CD4-positive, alpha-beta T cell treated with Interleukin-17A for 1 hour (primary cell): ENCODE measurements at regions not wholly inside any gene's neighbourhood (a gene's known extent, or its start where the extent isn't known, plus 50 kb on each side); places are given as distances from the start of the nearest gene placed in this dataset.
"Not testable (repeated sequence)": the region's sequence is repeated elsewhere in the genome, so short reads cannot be mapped to it uniquely, and the experiment has no call there.

Source experiments
- DNase-seq: peaks from one replicate; pipeline ENCODE4 v3.0.0-alpha.2; 2020

DNA sequence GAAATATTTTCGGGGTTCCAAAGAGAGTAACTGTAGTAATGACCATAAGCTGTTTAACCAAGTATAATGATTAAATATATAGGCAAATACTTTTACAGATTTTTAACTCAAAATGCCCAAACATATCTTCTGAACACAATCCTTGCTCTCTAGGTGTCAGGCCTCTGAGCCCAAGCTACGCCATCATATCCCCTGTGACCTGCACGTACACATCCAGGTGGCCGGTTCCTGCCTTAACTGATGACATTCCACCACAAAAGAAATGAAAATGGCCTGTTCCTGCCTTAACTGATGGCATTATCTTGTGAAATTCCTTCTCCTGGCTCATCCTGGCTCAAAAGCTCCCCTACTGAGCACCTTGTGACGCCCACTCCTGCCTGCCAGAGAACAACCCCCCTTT lies 1305.1 kb upstream of the ACVR2A start:
- not testable (repeated sequence) for DNase-seq

DNA sequence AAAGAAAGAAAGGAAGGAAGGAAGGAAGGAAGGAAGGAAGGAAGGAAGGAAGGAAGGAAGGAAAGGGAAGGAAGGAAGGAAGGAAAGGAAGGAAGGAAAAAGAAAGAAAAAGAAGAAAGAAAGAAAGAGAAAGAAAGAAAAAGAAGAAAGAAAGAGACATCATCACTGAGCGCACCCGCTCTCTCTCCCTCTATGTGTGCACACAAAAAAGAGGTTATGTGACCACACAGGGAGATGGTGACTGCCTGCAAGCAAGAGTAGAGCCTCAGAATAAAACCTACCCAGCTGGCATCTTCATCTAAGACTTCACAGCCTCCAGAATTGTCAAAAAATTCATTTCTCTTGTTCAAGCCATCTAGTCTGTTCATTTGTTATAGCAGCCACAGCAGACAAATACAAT lies 1307.4 kb upstream of the ACVR2A start:
- DNase-seq = no peak

DNA sequence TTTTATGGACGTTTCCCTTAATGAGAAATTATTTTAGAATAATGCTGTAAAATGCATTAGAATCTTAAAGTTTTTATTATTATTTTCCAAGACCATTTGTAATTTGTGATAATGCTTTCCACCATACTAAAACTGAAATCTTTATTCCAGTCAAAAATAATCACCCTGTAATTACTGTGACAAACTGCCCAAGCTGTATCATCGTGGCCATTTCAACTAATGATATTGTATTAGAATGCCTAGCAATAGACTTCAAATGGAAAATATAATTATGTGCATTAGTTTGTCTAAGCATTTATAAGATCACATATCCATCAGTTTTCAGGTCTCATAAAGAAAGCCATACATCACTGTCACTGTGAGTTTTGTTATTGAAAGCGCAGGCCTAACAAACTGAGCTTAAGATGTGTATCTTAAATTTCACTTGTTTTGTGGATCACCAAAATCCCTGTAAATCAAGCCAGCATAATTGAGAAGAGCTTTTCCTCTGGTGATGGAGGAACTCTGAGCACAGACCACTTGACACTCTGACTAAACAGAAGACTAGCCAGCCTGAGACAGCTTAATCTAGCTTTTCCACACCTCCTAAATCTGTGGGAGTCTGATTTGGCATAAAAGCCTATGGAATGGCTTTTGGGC lies 1312.2 kb upstream of the ACVR2A start:
- DNase-seq = no peak

DNA sequence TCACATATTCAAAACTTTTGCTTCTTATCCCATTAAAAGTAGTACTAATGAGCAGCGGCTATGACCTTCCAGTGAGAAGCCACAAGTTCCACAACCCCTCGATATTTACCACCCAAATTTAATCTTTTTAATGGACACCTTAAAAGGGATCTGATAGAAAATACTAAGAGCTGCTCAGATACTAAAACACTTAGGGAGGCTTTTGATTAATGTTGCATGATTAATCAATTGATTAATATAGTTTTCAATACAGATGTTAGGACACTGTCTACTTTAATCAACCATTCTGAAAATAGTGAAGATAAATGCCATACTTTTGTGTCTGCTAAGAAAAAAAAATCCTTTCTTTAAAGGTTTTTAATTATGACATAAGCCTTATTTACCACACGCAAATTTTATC lies 1312.8 kb upstream of the ACVR2A start:
- no peak for DNase-seq

DNA sequence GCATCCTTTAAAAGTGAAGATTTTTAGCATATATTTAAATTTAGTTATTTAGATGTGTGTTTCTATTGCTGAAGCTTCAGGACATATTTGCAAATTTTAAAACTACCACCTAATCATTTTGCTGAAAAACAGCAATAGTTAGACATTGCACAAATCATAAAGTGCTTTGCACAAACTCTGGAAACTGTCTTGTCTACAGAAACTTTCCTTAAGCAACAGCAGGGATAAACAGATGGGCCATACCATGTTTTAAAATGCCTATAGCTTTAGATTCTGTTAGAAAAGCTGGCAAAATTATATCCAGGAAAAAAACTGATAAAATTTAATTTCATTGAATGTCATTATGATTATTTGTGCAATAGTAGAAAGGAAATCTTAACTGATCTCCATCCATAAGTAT lies 1313.9 kb upstream of the ACVR2A start:
- no peak for DNase-seq

DNA sequence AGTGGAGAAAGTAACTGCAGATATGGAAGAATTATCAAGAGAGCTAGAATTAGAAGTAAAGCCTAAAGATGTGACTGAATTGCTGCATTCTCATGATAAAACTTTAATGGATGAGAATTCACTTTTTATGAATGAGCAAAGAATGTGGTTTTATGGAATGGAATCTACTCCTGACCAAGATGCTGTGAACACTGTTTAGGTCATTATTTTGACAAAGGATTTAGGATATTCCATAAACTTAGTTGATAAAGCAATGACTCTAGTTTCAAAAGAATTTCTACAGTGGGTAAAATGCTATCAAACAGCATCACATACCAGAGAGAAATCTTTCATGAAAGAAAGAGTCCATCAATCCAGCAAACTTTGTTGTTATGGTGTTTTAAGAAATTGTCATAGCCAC lies 1317.7 kb upstream of the ACVR2A start:
- no peak for DNase-seq

DNA sequence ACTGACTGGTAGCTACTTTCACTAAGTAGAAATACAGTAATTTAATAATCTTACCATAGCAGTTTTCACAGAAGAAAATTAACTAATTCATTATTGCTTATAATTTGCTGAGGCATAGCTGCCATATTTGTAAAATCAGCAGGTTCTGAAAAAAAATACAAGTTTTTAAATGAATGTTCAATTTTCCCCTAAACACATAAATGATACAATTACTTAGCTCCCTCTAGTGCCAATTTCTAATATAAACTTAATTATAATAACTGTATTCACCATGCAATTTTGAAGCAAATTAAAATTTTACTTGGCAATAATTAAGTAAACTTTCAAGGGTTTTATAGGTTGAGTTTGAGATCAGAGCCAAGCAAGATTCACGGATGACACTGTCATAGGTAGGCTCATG lies 1321.6 kb upstream of the ACVR2A start:
- DNase-seq = no peak

DNA sequence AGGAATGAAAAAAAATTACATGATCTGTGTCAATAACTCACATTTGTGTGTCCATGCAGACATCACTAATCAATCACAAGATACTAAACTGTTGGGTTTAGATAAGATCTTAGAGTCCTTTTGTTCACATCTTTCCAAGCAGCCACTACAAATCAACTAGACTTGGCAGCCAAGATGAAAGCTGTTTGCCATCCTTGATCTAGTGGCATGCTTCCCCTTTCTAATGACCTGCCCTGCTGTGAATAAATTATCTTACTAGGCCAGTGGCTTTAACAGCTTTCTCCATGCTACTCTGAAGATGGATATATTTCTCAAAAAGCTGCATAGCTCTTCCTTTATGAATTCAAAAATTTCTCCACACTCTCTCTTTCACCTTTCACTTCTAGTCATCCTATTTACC lies 1338.0 kb upstream of the ACVR2A start:
- DNase-seq = no peak

DNA sequence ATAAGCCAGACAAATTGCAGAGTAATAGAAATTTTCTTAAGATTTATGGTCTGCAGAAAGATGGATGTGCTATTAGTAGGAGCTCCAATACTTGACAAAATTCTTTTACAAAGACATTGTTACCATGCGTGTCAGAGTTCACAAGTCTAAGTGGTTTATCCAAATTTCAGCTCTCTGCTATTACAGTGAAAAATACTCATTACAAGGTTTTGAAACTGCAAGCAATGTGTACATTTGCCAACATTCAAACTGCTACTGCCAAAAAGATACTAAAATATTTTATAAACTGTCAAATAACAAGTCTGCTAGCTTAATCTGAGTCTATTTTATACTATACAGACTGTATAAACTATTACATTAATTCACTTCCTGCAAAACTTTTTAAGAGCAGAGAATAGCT lies 1341.5 kb upstream of the ACVR2A start:
- no peak for DNase-seq

DNA sequence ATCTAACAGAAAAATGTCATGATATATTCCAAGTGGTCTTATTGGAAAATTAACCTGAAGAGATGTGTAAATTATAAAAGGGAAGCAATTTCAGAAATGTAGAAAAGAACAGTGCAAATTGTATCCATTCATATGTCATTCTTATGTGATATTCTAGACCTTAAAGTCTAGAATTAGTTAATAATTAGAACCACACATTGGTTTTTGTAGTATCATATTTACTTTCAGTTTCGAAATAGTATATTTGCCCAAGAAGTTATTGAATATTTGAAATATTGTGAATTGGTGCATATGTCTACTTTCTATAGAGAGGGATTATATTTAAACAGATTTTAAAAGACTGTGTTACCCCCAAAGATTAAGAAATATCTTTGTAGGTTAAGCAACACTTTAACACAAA lies 1348.6 kb upstream of the ACVR2A start:
- no peak for DNase-seq

DNA sequence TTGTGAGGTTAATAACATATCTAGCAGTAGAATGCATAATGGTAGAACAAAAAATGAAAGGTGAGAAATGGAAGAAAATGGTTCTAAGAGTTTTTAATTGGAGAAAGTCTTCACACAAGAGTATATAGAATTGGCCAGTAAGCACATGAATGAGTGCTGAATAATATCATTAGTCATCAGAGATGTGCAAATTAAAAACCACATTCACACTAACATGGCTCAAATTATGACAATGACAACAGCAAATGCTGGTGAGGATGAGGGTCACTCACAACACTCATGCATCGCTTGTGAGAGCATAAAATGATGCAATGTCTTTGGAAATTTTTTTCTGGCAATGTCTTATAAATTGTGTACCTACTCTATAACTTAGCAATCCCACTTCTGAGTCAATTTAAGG lies 1355.4 kb upstream of the ACVR2A start:
- no peak for DNase-seq

DNA sequence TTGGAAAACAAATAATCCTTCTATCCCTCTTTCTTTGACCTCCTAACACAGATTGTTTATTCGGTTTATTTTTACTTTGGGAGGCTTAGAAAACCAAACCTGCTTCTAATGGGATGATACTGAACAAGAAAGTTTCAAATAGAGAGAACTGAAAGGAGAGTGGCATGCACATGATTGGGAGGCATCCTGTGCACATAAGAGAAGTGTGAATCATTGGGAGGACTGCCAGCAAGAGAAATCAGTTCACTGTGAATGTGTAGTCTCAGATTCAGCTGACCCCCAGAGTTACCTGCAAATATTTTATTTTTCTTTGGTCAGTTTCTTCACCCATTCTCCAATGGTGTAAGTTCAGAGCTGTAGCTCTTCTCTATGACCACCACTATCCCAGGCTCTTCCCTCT lies 1363.2 kb upstream of the ACVR2A start:
- DNase-seq = no peak

DNA sequence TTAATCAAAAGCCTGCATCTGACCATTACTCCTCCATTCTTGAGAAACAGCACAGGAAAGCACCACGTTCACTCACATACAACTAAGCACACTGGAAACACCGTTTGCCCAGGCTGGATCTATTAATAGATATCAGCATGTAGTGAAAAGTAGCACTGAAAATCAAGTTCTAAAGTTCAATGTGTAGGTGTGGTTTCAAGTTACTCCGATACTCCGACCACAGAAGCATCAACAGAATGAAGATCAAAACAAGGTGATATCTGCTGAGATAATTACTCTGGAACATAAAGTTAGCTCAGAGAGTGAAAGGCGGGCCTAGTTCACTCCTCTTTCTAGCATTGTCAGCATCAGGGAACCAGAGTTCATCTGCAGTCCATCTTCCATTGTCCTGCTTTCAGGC lies 1367.4 kb upstream of the ACVR2A start:
- no peak for DNase-seq

DNA sequence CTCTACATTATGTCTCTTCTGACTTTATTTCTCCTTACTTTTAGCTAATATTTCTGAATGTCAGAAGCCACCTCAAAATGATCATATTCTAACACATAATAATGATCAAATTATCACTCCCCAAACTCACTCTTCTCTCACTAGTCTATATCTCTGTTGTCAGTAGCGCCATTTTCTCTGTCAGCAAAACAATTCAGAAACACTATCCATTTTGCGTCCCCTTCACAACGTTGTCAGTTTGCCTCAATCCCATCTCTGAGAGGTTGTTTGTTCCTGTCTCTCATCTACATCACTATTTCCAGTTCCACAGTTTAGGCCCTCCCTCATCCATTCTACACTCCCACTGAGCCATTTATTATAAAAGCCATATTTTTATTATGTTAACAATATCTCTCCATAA lies 1376.3 kb upstream of the ACVR2A start:
- no peak for DNase-seq

DNA sequence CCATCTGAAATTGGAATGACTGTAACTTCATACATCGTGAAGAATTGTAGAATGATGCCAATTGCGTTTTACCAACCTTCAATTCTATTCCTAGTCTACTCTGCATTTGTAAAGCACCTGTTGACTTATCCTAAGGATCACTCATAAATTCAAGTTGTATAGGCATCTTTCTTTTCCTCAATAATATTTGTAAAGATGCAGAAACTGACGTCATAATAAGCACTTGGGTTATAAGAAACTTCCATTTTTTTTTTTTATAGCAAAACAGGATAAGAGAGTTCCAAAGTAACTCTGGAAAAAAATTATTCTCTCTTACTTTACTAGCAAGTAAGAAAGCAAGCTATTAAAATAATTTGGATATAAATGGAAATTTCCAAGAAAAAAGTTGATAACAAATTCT lies 1377.4 kb upstream of the ACVR2A start:
- DNase-seq = no peak

DNA sequence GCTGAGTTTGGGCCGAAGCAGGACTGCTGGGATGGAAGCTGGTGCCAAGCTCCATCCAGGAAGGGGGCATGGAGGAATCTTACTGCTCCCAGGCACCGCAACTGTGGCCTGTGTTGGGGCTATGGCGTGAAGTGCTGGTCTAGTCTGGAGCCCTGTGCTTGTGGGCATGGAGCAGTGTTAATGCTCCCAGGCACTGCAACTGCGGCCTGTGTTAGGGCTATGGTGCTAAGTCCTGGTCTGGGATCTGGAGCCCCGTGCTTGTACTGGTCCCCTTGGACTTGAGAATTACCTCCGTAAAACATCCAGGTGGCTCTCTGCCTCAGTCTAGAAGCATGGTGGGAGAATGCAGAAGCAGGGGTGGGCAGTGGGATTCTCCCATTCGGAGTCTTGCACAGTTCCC lies 1379.4 kb upstream of the ACVR2A start:
- no peak for DNase-seq

DNA sequence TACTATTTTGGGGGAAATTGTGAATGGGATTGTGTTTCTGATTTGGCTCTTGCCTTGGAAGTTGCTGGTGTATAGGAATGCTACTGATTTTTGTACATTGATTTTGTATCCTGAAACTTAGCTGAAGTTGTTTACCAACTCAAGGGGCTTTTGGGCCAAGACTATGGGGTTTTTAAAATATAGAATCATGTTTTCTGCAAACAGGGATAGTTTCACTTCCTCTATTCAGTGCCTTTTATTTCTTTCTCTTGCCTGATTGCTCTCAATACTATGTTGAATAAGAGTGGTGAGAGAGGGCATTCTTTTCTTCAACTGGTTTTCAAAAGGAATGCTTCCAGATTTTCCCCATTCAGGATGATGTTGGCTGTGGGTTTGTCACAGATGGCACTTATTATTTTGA lies 1383.8 kb upstream of the ACVR2A start:
- DNase-seq = no peak

DNA sequence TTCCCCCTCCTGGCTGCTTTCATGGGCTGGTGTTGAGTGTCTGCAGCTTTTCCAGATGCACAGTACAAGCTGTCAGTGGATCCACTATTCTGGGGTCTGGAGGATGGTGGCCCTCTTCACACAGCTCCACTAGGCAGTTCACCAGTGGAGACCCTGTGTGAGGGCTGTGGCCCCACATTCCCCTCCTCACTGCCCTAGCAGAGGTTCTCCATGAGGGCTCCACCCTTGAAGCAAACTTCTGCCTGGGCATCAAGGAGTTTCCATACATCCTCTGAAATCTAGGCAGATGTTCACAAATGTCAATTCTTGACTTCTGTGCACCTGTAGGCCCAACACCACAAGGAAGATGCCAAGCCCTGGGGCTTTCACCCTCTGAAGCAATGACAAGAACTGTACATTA lies 1386.2 kb upstream of the ACVR2A start:
- no peak for DNase-seq

DNA sequence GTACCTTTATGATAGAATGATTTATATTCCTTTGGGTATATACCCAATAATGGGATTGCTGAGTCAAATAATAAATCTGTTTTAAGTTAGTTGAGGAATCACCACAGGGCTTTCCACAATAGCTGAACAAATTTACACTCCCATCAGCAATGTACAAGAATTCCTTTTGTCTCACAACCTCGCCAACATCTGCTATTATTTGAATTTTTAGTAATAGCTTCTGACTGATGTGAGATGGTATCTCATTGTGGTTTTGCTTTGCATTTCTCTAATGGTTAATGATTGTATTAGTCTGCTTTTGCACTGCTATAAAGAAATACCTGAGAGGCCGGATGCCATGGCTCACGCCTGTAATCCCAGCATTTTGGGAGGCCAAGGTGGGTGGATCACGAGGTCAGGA lies 1387.6 kb upstream of the ACVR2A start:
- DNase-seq = no peak

DNA sequence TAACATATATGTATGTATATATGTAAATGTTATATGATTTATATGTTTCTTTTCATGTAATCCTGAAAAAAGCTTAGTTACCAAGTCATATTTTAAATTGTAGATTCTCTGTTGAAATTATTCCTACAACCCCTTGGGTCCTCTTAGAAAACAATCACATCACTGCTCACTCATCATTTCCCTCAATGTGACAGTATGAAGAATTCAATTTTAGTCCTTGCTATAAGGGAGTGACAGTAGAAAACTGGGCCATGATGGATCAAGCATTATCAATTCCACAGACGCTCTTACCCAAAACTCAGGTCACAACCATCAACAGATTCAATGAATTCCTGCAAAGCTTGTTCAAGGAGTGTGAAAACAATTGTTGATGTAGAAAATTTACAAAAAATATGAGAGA lies 1389.5 kb upstream of the ACVR2A start:
- DNase-seq = no peak

DNA sequence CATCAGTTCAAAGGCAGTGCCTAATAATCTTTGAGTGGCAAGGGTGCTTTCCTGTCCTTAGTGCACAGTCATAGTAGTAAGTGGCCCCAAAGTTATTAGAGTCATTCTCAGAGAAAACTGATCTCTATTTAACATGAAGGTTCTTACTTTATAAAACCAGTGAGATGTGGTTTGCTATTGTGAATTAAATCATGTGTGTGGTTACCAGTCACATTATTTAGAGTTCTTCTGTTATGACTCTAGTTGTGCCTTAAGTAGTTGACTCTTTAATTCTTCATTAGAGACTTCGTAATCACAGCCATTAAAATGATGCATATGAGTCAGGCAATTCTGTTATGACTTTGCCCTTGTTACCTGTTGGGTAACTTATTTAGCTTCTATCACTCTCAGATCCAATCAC lies 1392.9 kb upstream of the ACVR2A start:
- DNase-seq = no peak

DNA sequence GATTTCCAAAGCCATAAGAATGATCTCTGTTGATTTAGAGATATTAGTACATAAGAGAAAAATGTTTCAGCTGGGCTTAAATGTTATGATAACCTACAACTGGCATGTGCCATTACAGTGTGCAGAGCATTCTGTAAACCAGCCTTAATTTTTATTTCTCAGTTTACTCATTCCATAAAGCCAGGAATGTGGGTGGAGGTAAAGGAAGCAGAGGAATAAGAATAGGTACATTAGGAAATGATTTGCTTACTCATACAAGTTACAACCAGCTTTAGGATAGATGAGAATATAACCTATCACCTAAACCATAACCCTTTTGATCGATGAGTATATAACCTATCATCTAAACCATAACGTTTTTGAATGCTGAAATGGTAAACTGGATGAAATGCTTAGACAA lies 1394.7 kb upstream of the ACVR2A start:
- no peak for DNase-seq

DNA sequence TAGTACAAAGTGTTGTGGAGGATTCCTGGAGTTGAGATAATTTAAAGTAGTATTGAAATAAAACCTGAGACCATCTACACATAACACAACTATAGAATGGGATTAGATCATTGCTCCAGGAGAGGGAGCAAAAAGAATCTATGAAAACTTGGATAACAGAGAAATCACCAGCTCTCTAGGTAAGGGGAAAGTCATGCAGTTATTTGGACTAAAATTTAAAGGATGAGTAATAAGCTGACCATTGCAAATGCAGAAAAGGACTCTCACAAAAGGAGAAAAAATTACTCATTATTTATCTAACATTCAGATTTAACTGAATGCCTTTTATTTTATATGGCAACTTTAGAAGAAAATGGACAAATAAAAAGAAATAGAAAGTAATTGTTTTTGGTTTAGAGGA lies 1399.8 kb upstream of the ACVR2A start:
- DNase-seq = no peak

DNA sequence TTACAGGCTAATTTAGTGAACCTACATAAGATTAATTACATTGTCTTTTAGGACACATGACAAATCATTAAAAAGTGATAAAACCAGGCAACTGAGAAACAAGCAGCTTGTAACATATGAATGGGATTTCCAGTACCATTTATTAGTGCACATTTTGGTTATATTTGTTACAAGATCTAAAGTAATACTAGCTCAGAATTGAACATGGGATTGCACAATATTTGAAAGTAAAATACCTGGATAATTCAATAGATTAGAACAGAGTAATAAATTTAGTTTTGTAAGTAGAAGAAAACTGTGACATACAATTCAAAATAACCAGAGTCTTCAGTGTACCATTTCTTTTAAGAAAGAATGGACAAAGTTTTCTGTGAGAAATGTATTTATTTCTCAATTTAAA lies 1400.7 kb upstream of the ACVR2A start:
- DNase-seq = no peak

DNA sequence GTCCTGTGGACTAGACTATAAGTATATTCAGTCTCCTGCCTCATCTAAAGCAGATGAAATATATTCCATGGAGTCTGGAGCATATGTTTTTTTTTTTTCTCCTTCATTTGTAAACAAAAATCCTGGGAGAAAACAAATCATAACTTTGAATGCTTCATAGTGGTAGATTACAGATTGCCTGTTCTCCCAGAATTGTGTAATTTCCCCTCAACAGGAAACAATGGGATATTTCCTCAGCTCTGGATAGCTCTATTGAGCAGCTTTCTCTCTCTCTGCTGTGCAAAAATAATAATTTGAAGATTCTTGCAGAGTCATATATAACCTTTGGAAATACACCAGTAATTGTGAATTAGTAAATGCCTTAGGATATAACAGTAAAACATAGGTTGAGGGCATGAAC lies 1406.6 kb upstream of the ACVR2A start:
- DNase-seq = no peak

DNA sequence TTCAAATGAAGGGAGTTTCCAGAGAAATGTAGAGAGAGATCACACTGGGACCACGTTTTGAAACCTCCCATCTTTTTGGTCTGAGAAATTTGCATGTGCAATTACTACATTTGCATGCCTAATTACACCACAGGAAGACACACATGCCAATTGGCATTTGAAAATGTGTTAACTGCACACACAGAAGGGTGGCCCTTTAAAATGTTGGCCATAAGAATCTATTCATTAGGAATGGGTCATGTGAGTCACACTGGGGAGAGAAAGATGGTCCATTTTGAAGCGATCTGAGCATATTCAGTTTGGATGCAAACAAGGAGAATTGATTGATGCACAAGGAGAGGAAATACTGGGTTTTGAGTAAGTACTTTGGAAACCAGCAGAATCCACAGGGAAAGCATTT lies 1407.1 kb upstream of the ACVR2A start:
- DNase-seq = no peak
